ENCODE measurements at regions not wholly inside any gene's neighbourhood (a gene's known extent, or its start where the extent isn't known, plus 50 kb on each side); places are given as distances from the start of the nearest gene placed in this dataset.

DNA sequence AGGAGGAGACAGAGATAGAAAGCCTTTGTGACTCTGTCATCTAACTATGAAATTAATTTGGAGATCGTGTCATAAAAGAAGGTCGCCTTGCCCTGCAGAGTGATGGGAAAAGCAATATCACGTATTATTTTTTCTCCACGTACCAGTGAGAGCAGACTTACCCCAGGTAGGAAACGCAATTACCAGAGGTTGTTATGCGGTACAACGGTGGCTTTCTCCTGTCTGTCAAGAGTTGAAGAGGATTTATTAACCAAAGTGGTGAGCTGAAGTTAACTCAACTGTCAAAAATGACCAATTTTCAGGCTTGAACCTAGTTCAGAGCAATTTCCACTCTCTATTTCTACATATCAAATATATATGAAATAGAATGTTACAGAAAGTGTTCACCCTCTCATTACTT lies 282.6 kb upstream of the PFKP start:
- no peaks in the 10 kb centered on the region for H3K4me1 ChIP-seq
- intact Hi-C loops (cut with micrococcal nuclease), result no loop called here
- no peak for DNase-seq

DNA sequence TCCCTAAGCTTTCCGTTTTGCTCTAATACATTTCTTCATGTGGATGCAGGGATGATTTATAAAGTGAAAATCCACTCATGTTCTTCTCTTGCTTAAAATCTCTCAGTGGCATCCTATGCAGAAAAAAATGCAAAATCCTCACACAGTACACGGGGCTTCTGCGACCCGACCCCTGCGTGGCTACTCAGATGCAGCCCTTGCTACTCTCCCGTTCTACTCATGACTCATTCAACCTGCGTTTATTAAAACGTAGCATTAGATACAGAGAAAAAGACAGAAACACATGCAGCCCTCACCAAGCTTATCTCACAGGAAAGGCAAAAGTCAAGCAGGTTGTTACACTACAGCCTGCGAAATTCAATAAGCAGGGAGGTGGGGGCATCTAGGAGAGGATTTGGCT lies 284.4 kb upstream of the PFKP start:
- H3K27ac ChIP-seq (replicated peaks), result no peak overlapping the region
- DNase-seq, result no peak
- H3K9me3 ChIP-seq (replicated peaks), result no peaks in the 10 kb centered on the region
- peaks cover 27% of the 10 kb centered on the region for H3K27me3 ChIP-seq (ENCODE audit: low read depth)
- TF ChIP-seq, protein P1, sequence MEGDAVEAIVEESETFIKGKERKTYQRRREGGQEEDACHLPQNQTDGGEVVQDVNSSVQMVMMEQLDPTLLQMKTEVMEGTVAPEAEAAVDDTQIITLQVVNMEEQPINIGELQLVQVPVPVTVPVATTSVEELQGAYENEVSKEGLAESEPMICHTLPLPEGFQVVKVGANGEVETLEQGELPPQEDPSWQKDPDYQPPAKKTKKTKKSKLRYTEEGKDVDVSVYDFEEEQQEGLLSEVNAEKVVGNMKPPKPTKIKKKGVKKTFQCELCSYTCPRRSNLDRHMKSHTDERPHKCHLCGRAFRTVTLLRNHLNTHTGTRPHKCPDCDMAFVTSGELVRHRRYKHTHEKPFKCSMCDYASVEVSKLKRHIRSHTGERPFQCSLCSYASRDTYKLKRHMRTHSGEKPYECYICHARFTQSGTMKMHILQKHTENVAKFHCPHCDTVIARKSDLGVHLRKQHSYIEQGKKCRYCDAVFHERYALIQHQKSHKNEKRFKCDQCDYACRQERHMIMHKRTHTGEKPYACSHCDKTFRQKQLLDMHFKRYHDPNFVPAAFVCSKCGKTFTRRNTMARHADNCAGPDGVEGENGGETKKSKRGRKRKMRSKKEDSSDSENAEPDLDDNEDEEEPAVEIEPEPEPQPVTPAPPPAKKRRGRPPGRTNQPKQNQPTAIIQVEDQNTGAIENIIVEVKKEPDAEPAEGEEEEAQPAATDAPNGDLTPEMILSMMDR (IDR thresholded peaks at IDR 0.05; ENCODE audit: borderline replicate concordance), result no peak
- no peak overlapping the region for H3K4me3 ChIP-seq
- intact Hi-C loops (cut with micrococcal nuclease), result no loop called here
- H3K4me1 ChIP-seq, result no peaks in the 10 kb centered on the region
- H3K36me3 ChIP-seq, result no peaks in the 10 kb centered on the region

More for the DNA sequence above, 282.6 kb upstream of the PFKP start:
- no peaks in the 10 kb centered on the region for H3K36me3 ChIP-seq
- no peak overlapping the region for H3K4me3 ChIP-seq
- H3K9me3 ChIP-seq (replicated peaks), result no peaks in the 10 kb centered on the region
- no peak overlapping the region for H3K27ac ChIP-seq (replicated peaks)
- H3K27me3 ChIP-seq (ENCODE audit: low read depth), result peaks cover 27% of the 10 kb centered on the region
- TF ChIP-seq, protein P1 (IDR thresholded peaks at IDR 0.05; ENCODE audit: borderline replicate concordance), result no peak

DNA sequence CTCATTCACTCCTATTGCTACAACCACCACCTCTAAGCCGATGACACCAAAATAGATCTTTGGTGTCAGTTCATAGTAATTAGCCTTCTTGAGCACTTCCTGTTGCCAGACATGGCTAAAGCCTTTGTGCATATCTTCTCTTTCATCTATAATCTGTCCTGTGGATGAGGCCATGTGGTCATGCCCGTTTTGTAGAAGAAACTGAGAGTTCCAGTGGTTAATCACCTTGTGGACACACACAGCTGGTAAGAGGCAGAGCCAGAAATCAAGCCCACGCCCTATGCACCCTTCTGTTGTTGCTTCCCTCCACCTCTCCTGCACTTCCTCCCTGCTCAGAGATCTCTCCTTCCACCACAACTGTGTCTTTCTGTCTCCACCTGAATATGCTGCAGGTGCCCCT lies 285.1 kb upstream of the PFKP start:
- intact Hi-C loops (cut with micrococcal nuclease), result no loop called here
- no peaks in the 10 kb centered on the region for H3K9me3 ChIP-seq (replicated peaks)
- H3K27ac ChIP-seq (replicated peaks), result no peak overlapping the region
- H3K27me3 ChIP-seq (ENCODE audit: low read depth), result peaks cover 27% of the 10 kb centered on the region
- H3K36me3 ChIP-seq, result no peaks in the 10 kb centered on the region
- H3K4me3 ChIP-seq, result no peak overlapping the region
- no peaks in the 10 kb centered on the region for H3K4me1 ChIP-seq
- TF ChIP-seq, protein P1 (IDR thresholded peaks at IDR 0.05; ENCODE audit: borderline replicate concordance), result no peak
- DNase-seq, result no peak

DNA sequence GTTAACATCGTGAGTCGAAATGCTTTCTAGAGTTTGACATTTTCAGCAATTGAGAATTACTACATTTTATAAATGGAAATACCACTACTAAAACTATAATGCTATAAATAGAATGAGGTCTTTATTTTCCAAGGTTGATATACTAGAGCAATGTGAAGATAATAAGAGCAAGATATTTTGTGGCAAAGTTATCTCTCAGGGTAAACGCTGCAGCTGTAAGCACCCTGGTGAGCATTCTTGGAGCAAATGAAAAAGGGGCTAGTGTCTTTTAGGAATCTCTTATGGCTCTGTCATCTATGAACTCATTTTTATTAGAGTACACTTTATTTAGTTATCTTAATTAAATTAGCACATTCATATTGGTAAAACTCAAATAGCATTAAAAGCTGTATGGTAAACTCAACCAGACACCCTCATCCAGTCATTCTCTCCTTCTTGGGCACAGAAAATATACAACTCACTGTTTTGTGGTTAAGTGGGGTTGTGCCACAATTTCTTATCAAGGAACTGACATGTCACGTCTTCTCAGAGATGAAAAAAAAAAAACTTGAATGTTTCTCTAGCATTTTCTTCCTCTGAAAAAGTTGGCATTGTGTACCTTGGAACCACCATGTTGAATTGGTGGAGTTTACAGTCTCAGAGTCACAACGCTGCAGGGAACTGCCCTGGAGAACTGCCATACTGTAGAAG lies 289.5 kb upstream of the PFKP start:
- intact Hi-C loops (cut with micrococcal nuclease), result no loop called here
- TF ChIP-seq, protein P1 (IDR thresholded peaks at IDR 0.05; ENCODE audit: borderline replicate concordance), result no peak

DNA sequence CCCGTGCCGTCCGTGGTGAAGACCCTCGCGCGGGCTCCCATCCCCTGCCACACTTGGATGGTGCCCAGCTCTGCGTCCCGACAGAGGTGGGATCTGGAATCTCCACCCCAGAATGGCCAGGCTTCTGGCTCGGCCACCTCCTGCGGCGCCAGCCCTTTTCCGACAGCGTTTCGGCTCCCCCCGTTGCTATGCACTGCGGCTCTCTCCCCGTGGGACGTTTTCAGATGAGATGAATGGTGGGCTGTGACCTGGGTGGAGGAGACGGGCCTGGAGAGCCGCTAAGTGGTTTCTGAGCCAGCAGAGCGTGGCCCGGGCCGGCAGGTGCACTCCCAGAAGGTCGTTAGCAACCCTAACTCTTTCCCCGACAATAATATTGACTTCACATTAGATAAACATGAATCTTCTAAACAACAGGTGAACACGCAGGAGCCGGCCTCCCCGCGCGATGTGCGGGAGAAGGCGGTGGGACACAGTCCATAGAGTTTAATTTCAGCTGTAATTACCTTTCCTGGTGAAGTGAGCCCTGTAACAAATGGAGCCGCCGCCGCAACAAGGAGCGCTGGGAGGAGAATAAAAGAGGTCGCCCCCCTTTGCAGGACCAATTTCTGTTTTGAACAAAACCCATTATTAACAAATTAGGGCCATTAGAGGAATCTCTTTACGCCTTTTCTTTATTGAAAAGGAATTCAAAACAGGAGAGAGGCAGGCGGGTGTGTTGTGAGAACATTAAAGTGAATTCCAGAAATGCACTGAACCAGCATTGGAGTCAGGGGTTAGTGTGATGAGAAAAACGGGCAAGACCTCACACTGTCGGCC lies 294.3 kb upstream of the PFKP start:
- Histone ChIP-seq H3K4me3 (no peak overlapping the region), H3K4me1 (no peaks in the 10 kb centered on the region), H3K9me3 (replicated peaks) (peaks cover 13% of the 10 kb centered on the region), H3K27me3 (ENCODE audit: low read depth) (peaks cover 42% of the 10 kb centered on the region), H3K27ac (replicated peaks) (no peak overlapping the region), H3K36me3 (no peaks in the 10 kb centered on the region)
- TF ChIP-seq, protein P1 (IDR thresholded peaks at IDR 0.05; ENCODE audit: borderline replicate concordance), result no peak
- intact Hi-C loops (cut with micrococcal nuclease), result no loop called here
- DNase-seq, result no peak

More for the DNA sequence above, 289.5 kb upstream of the PFKP start:
- no peak for DNase-seq
- H3K4me3 ChIP-seq, result no peak overlapping the region
- no peaks in the 10 kb centered on the region for H3K4me1 ChIP-seq
- H3K9me3 ChIP-seq (replicated peaks), result no peaks in the 10 kb centered on the region
- peaks cover 59% of the 10 kb centered on the region for H3K27me3 ChIP-seq (ENCODE audit: low read depth)
- H3K36me3 ChIP-seq, result no peaks in the 10 kb centered on the region
- no peak overlapping the region for H3K27ac ChIP-seq (replicated peaks)

Data from left ventricle myocardium inferior (tissue), 1 donor.